ENCODE measurements at regions not wholly inside any gene's neighbourhood (a gene's known extent, or its start where the extent isn't known, plus 50 kb on each side); places are given as distances from the start of the nearest gene placed in this dataset.

- Histone ChIP-seq H3K9ac (ENCODE audit: insufficient read length, low read depth) (no peak overlapping the region), H3K4me1 (ENCODE audit: insufficient read depth, insufficient read length) (peaks cover 7% of the 10 kb centered on the region), H3K4me3 (ENCODE audit: insufficient read length, low read depth) (no peak overlapping the region), H3K36me3 (ENCODE audit: insufficient read depth, insufficient read length, low read length) (peaks cover 28% of the 10 kb centered on the region), H3K27me3 (ENCODE audit: insufficient read depth, insufficient read length) (no peaks in the 10 kb centered on the region), H3K9me3 (ENCODE audit: insufficient read depth, low read length) (no peaks in the 10 kb centered on the region)
- TF ChIP-seq YY1 (IDR thresholded peaks at IDR 0.05; ENCODE audit: insufficient read depth, insufficient read length) (no peak), ZNF274 (IDR thresholded peaks at IDR 0.05; ENCODE audit: low read depth, low read length) (no peak), SUZ12 (IDR thresholded peaks at IDR 0.05; ENCODE audit: extremely low read depth, insufficient read depth, insufficient read length) (no peak)
- DNase-seq (ENCODE audit: low read depth, low spot score), result no peak
These were observed 207.9 kb downstream of the GLI2 start for GRCh38 chr2:120943403-120944034.

DNA sequence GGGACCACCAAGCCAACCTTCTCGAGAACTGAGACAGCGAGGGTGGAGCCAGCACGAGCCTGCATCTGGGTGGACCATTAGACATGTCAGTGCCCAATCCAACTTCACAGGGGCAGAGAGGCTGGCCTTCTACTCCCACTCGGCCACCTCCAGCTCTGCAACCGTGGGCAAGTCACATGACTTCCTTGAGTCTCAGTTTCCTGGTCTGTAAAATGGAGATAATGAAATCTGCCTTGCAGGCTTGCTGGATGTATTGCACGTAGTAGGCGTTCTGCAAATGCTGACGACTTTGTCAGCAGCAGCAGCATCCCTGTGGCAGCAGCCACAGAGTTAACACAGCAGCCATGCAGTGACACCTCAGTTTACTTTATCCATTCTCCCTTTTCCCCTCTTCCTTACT lies 208.9 kb downstream of the GLI2 start:
- no peaks in the 10 kb centered on the region for H3K9me3 ChIP-seq (ENCODE audit: insufficient read depth, low read length)
- TF ChIP-seq YY1 (IDR thresholded peaks at IDR 0.05; ENCODE audit: insufficient read depth, insufficient read length) (no peak), ZNF274 (IDR thresholded peaks at IDR 0.05; ENCODE audit: low read depth, low read length) (no peak), SUZ12 (IDR thresholded peaks at IDR 0.05; ENCODE audit: extremely low read depth, insufficient read depth, insufficient read length) (no peak)
- H3K4me1 ChIP-seq (ENCODE audit: insufficient read depth, insufficient read length), result peaks cover 7% of the 10 kb centered on the region
- no peak for DNase-seq (ENCODE audit: low read depth, low spot score)
- peaks cover 35% of the 10 kb centered on the region for H3K36me3 ChIP-seq (ENCODE audit: insufficient read depth, insufficient read length, low read length)
- H3K9ac ChIP-seq (ENCODE audit: insufficient read length, low read depth), result no peak overlapping the region
- H3K4me3 ChIP-seq (ENCODE audit: insufficient read length, low read depth), result no peak overlapping the region
- H3K27me3 ChIP-seq (ENCODE audit: insufficient read depth, insufficient read length), result no peaks in the 10 kb centered on the region

- Histone ChIP-seq H3K4me3 (ENCODE audit: insufficient read length, low read depth) (no peak overlapping the region), H3K27me3 (ENCODE audit: insufficient read depth, insufficient read length) (no peaks in the 10 kb centered on the region), H3K9me3 (ENCODE audit: insufficient read depth, low read length) (no peaks in the 10 kb centered on the region), H3K9ac (ENCODE audit: insufficient read length, low read depth) (no peak overlapping the region), H3K36me3 (ENCODE audit: insufficient read depth, insufficient read length, low read length) (peaks cover 36% of the 10 kb centered on the region), H3K4me1 (ENCODE audit: insufficient read depth, insufficient read length) (peaks cover 7% of the 10 kb centered on the region)
- no peak for DNase-seq (ENCODE audit: low read depth, low spot score)
- TF ChIP-seq SUZ12 (IDR thresholded peaks at IDR 0.05; ENCODE audit: extremely low read depth, insufficient read depth, insufficient read length), result no peak
These were observed 209.4 kb downstream of the GLI2 start for GRCh38 chr2:120945091-120945490.

DNA sequence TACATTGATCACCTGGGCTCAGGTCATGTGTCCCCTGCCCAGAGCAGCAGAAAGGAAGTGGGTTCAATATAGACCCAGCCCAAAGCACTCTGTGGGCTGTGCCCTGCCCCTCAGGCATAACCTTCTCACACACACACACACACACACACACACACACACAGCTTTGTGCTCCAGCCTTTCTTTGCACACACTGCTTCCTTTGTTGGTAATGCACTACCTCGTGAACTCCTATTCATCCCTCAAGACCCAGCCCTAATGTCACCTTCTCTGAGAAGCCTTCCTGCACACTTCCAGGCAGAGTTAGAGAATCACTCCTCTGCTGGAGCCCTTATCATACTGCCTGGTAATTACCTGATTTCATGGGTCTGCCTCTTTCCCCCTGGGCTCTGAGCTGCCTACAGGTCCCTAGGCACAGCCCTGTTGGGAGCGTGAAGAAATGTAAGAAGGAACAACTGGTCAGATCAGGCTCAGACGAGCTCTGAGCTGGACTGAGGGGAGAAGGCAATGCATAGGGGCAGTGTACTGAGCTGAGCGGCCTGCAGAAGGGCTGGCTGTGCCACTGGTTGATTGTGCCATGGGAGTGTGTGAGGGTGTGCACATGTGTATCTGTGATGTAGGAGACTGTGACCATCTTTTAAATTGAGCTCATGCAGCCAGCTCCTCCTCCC lies 210.3 kb downstream of the GLI2 start:
- Histone ChIP-seq H3K4me3 (ENCODE audit: insufficient read length, low read depth) (no peak overlapping the region), H3K27me3 (ENCODE audit: insufficient read depth, insufficient read length) (no peaks in the 10 kb centered on the region), H3K9ac (ENCODE audit: insufficient read length, low read depth) (no peak overlapping the region), H3K4me1 (ENCODE audit: insufficient read depth, insufficient read length) (peaks cover 5% of the 10 kb centered on the region), H3K36me3 (ENCODE audit: insufficient read depth, insufficient read length, low read length) (peaks cover 35% of the 10 kb centered on the region), H3K9me3 (ENCODE audit: insufficient read depth, low read length) (no peaks in the 10 kb centered on the region)
- DNase-seq (ENCODE audit: low read depth, low spot score), result no peak
- TF ChIP-seq SUZ12 (IDR thresholded peaks at IDR 0.05; ENCODE audit: extremely low read depth, insufficient read depth, insufficient read length) (no peak), ZNF274 (IDR thresholded peaks at IDR 0.05; ENCODE audit: low read depth, low read length) (no peak), YY1 (IDR thresholded peaks at IDR 0.05; ENCODE audit: insufficient read depth, insufficient read length) (no peak)

- TF ChIP-seq ZNF274 (IDR thresholded peaks at IDR 0.05; ENCODE audit: low read depth, low read length) (no peak), SUZ12 (IDR thresholded peaks at IDR 0.05; ENCODE audit: extremely low read depth, insufficient read depth, insufficient read length) (no peak), YY1 (IDR thresholded peaks at IDR 0.05; ENCODE audit: insufficient read depth, insufficient read length) (no peak)
- peaks cover 39% of the 10 kb centered on the region for H3K36me3 ChIP-seq (ENCODE audit: insufficient read depth, insufficient read length, low read length)
- no peak overlapping the region for H3K9ac ChIP-seq (ENCODE audit: insufficient read length, low read depth)
- H3K4me3 ChIP-seq (ENCODE audit: insufficient read length, low read depth), result no peak overlapping the region
- no peaks in the 10 kb centered on the region for H3K9me3 ChIP-seq (ENCODE audit: insufficient read depth, low read length)
- peaks cover 5% of the 10 kb centered on the region for H3K4me1 ChIP-seq (ENCODE audit: insufficient read depth, insufficient read length)
- no peak for DNase-seq (ENCODE audit: low read depth, low spot score)
- H3K27me3 ChIP-seq (ENCODE audit: insufficient read depth, insufficient read length), result no peaks in the 10 kb centered on the region
These were observed 211.7 kb downstream of the GLI2 start for GRCh38 chr2:120947327-120947726.

GRCh38 chr2:120947982-120948661 lies 212.5 kb downstream of the GLI2 start:
- Histone ChIP-seq H3K27me3 (ENCODE audit: insufficient read depth, insufficient read length) (no peaks in the 10 kb centered on the region), H3K9me3 (ENCODE audit: insufficient read depth, low read length) (no peaks in the 10 kb centered on the region), H3K9ac (ENCODE audit: insufficient read length, low read depth) (no peak overlapping the region), H3K4me1 (ENCODE audit: insufficient read depth, insufficient read length) (peaks cover 5% of the 10 kb centered on the region), H3K36me3 (ENCODE audit: insufficient read depth, insufficient read length, low read length) (peaks cover 36% of the 10 kb centered on the region), H3K4me3 (ENCODE audit: insufficient read length, low read depth) (no peak overlapping the region)
- no peak for TF ChIP-seq SUZ12 (IDR thresholded peaks at IDR 0.05; ENCODE audit: extremely low read depth, insufficient read depth, insufficient read length)
- TF ChIP-seq YY1 (IDR thresholded peaks at IDR 0.05; ENCODE audit: insufficient read depth, insufficient read length), result no peak
- no peak for TF ChIP-seq ZNF274 (IDR thresholded peaks at IDR 0.05; ENCODE audit: low read depth, low read length)
- no peak for DNase-seq (ENCODE audit: low read depth, low spot score)

GRCh38 chr2:120948662-120949011 lies 213.0 kb downstream of the GLI2 start:
- Histone ChIP-seq H3K4me3 (ENCODE audit: insufficient read length, low read depth) (no peak overlapping the region), H3K9me3 (ENCODE audit: insufficient read depth, low read length) (no peaks in the 10 kb centered on the region), H3K27me3 (ENCODE audit: insufficient read depth, insufficient read length) (no peaks in the 10 kb centered on the region), H3K36me3 (ENCODE audit: insufficient read depth, insufficient read length, low read length) (peaks cover 34% of the 10 kb centered on the region), H3K4me1 (ENCODE audit: insufficient read depth, insufficient read length) (peaks cover 3% of the 10 kb centered on the region), H3K9ac (ENCODE audit: insufficient read length, low read depth) (no peak overlapping the region)
- DNase-seq (ENCODE audit: low read depth, low spot score), result no peak
- TF ChIP-seq SUZ12 (IDR thresholded peaks at IDR 0.05; ENCODE audit: extremely low read depth, insufficient read depth, insufficient read length) (no peak), YY1 (IDR thresholded peaks at IDR 0.05; ENCODE audit: insufficient read depth, insufficient read length) (no peak), ZNF274 (IDR thresholded peaks at IDR 0.05; ENCODE audit: low read depth, low read length) (no peak)
